Endothelial cell of umbilical vein (primary cell): ENCODE measurements at regions not wholly inside any gene's neighbourhood (a gene's known extent, or its start where the extent isn't known, plus 50 kb on each side); places are given as distances from the start of the nearest gene placed in this dataset.

Experiments used
- BruUV-seq: library from RNA; stranded (reverse); fragments of 400-500 nt; replicated peaks from 2 replicates; lab custom pipeline; 2021; lab: Mats Ljungman, UMichigan
- CTCF ChIA-PET: fragments of 300-600, 350-600 bp; sonication (Branson Sonifier 250); formaldehyde crosslinking; loops from one replicate; lab custom pipeline; 2021; ENCODE audit warnings: antibody characterized with exemption, inconsistent platforms; lab: Charles Lee
- POLR2A ChIA-PET: fragments of 300-600, 350-600 bp; sonication (Branson Sonifier 250); formaldehyde crosslinking; loops from one replicate; lab custom pipeline; 2021; ENCODE audit warnings: antibody characterized with exemption, inconsistent platforms; lab: Charles Lee
- DNase-seq: peaks from one replicate; pipeline ENCODE4 v3.0.0-alpha.2; 2011; ENCODE audit warnings: low read depth, low spot score
- FAIRE-seq: peaks from 2 replicates; lab custom pipeline; 2011; peaks lifted over from hg19 to GRCh38; lab: Jason Lieb, UNC
- H2AFZ ChIP-seq: 2 replicates; pipeline ENCODE4 v1.6.0; 2012; ENCODE audit warnings: low read depth, low read length, control low read depth, inconsistent platforms
- H3K27ac ChIP-seq: 2 replicates; pipeline ENCODE4 v1.5.1; 2011; ENCODE audit warnings: low read depth, mild to moderate bottlenecking, control low read depth, low read length, moderate library complexity; ENCODE audit not compliant: insufficient read depth
- H3K27me3 ChIP-seq, 2 experiments: 2 replicates each; pipeline versions ENCODE4 v1.6.0 to v1.6.1; 2011; ENCODE audit warnings: low read length in 2 of 2, mixed read lengths in 1 of 2; ENCODE audit not compliant: control insufficient read depth in 2 of 2, insufficient read depth in 2 of 2
- H3K36me3 ChIP-seq, 2 experiments: 2 replicates in 1 of 2; 3 replicates in 1 of 2; pipeline ENCODE4 v1.5.1; 2011; ENCODE audit warnings: low read length in 2 of 2, mild to moderate bottlenecking in 1 of 2, moderate library complexity in 1 of 2; ENCODE audit not compliant: control insufficient read depth in 2 of 2, insufficient read depth in 2 of 2; ENCODE audit errors: extremely low read depth in 1 of 2
- H3K4me1 ChIP-seq: 3 replicates; pipeline ENCODE4 v1.5.1; 2011; ENCODE audit warnings: mild to moderate bottlenecking, low read length; ENCODE audit not compliant: control insufficient read depth, insufficient read depth; ENCODE audit errors: extremely low read depth
- H3K4me2 ChIP-seq: 2 replicates; pipeline ENCODE4 v1.6.1; 2011; ENCODE audit warnings: low read length, control low read depth, mixed read lengths; ENCODE audit not compliant: insufficient read depth
- H3K4me3 ChIP-seq, 3 experiments: fragments of 200-600 bp in 1 of 3; sonication (generic), shearing (Covaris generic) in 1 of 3; replicated peaks in 1 of 3; 2 replicates each; pipeline ENCODE4 v1.5.1; 2011 to 2016; ENCODE audit warnings: control low read depth in 3 of 3, low read length in 3 of 3, mild to moderate bottlenecking in 2 of 3, inconsistent platforms in 1 of 3, low read depth in 1 of 3, moderate library complexity in 1 of 3; ENCODE audit not compliant: insufficient read depth in 1 of 3
- H3K79me2 ChIP-seq: 2 replicates; pipeline ENCODE4 v1.6.0; 2012; ENCODE audit warnings: low read length, inconsistent platforms; ENCODE audit not compliant: control insufficient read depth, insufficient read depth
- H3K9ac ChIP-seq: replicated peaks from 2 replicates; pipeline ENCODE3; 2011; ENCODE audit warnings: low read length, control low read depth; ENCODE audit not compliant: insufficient read depth; ENCODE audit errors: extremely low read depth
- H3K9me1 ChIP-seq: replicated peaks from 3 replicates; pipeline ENCODE4 v1.6.0; 2011; ENCODE audit warnings: mild to moderate bottlenecking, low read length; ENCODE audit not compliant: control insufficient read depth, insufficient read depth; ENCODE audit errors: extremely low read depth
- H3K9me3 ChIP-seq: replicated peaks from 2 replicates; pipeline ENCODE4 v1.5.1; 2012; ENCODE audit warnings: low read length, inconsistent platforms; ENCODE audit not compliant: control insufficient read depth, insufficient read depth
- H4K20me1 ChIP-seq: replicated peaks from 2 replicates; pipeline ENCODE3; 2011; ENCODE audit warnings: mild to moderate bottlenecking, low read length; ENCODE audit not compliant: control insufficient read depth, insufficient read depth; ENCODE audit errors: extremely low read depth
- EZH2 ChIP-seq: IDR thresholded peaks from 2 replicates; pipeline ENCODE4 v1.6.1; 2012; ENCODE audit warnings: borderline replicate concordance, low read depth, mild to moderate bottlenecking, moderate library complexity, low read length, inconsistent platforms; ENCODE audit not compliant: severe bottlenecking
- FOS ChIP-seq: IDR thresholded peaks from 2 replicates; pipeline ENCODE4 v1.6.1; 2011; ENCODE audit warnings: mild to moderate bottlenecking, low read length, moderate library complexity, borderline replicate concordance; ENCODE audit not compliant: insufficient read depth
- GATA2 ChIP-seq: IDR thresholded peaks from 2 replicates; pipeline ENCODE4 v1.7.0; 2011; ENCODE audit warnings: low read depth, mild to moderate bottlenecking, moderate library complexity, mixed read lengths, low read length; ENCODE audit not compliant: insufficient read length, insufficient read depth
- JUN ChIP-seq: IDR thresholded peaks from 2 replicates; pipeline ENCODE4 v1.6.1; 2011; ENCODE audit warnings: borderline replicate concordance, low read depth; ENCODE audit not compliant: insufficient read length, insufficient read depth
- MYC ChIP-seq: IDR thresholded peaks from one replicate; pipeline ENCODE4 v1.6.1; 2011; ENCODE audit warnings: mild to moderate bottlenecking, low read depth, low read length
- POLR2A ChIP-seq: IDR thresholded peaks from 2 replicates; pipeline ENCODE4 v1.6.1; 2012; ENCODE audit warnings: low read depth, mild to moderate bottlenecking, control low read depth, low read length
- POLR2AphosphoS5 ChIP-seq: IDR thresholded peaks from 2 replicates; pipeline ENCODE4 v1.6.1; 2012; ENCODE audit warnings: low read depth, mild to moderate bottlenecking, control low read depth, low read length, moderate library complexity; ENCODE audit not compliant: insufficient read depth
- dilution Hi-C: fragments of 300-500 bp; cut with MboI; formaldehyde crosslinking; loops from one replicate; pipeline ENCODE4 v1.15.0; 2019; ENCODE audit warnings: low sequenced_read_pairs; ENCODE audit not compliant: extremely low pct_ligation_motif_present
- intact Hi-C: fragments of 100-400 bp; cut with micrococcal nuclease; formaldehyde crosslinking; loops from one replicate; pipeline ENCODE4 v1.10.0; 2022
- TF ChIP-seq, protein P1 (sequence below): IDR thresholded peaks from 2 replicates; pipeline ENCODE4 v1.6.1; 2011; ENCODE audit not compliant: insufficient read depth, insufficient read length
- TF ChIP-seq, protein P2 (sequence below), 2 donors: IDR thresholded peaks; 1 replicate in 1 of 2; 2 replicates in 1 of 2; pipeline ENCODE4 v1.5.1; 2011; ENCODE audit warnings: low read length in 2 of 2, mild to moderate bottlenecking in 2 of 2, moderate library complexity in 2 of 2, control low read depth in 1 of 2, inconsistent platforms in 1 of 2, low read depth in 1 of 2; ENCODE audit not compliant: insufficient read depth in 1 of 2; ENCODE audit errors: extremely low read depth in 1 of 2

DNA sequence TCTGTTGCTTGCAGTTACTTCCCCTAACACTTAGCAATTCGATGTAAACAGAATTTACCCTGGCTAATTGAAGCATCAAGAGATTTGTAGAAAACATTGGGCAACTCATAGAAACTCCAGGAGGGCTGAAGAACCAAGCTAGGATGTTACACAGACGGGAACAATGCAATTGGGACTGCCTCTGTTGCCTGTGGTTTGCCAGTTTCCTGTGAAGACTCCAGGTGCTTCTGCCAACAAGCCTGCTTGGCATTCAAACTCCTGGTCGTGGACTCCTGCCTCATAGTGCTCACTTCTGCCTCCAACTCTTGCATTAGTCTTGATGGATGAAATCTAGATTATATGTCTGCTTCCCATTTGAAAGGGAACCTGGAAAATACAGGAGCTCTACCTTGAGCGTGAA is 246.0 kb downstream of the BMP4 start:
- DNase-seq, result no peak
- no peak for FAIRE-seq
- ChIA-PET POLR2A (no interaction called here), CTCF (interaction anchor here (1.4 kb wide), 1 partner anchor 46 kb away, joined by 3 read pairs; no protein-coding TSS in a partner anchor)
- no peak overlapping the region for H3K9ac ChIP-seq
- dilution Hi-C loops (no loop called here), intact Hi-C loops (no loop called here)
- H3K9me3 ChIP-seq, result no peaks in the 10 kb centered on the region
- no peaks in the 10 kb centered on the region for H3K79me2 ChIP-seq
- H3K4me2 ChIP-seq, result no peak overlapping the region
- TF ChIP-seq POLR2A, result no peak
- TF ChIP-seq EZH2, result no peak
- no peak for TF ChIP-seq JUN
- no peak for TF ChIP-seq MYC
- TF ChIP-seq GATA2, result no peak
- TF ChIP-seq, protein P1, sequence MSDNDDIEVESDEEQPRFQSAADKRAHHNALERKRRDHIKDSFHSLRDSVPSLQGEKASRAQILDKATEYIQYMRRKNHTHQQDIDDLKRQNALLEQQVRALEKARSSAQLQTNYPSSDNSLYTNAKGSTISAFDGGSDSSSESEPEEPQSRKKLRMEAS, result no peak
- TF ChIP-seq, protein P2, sequence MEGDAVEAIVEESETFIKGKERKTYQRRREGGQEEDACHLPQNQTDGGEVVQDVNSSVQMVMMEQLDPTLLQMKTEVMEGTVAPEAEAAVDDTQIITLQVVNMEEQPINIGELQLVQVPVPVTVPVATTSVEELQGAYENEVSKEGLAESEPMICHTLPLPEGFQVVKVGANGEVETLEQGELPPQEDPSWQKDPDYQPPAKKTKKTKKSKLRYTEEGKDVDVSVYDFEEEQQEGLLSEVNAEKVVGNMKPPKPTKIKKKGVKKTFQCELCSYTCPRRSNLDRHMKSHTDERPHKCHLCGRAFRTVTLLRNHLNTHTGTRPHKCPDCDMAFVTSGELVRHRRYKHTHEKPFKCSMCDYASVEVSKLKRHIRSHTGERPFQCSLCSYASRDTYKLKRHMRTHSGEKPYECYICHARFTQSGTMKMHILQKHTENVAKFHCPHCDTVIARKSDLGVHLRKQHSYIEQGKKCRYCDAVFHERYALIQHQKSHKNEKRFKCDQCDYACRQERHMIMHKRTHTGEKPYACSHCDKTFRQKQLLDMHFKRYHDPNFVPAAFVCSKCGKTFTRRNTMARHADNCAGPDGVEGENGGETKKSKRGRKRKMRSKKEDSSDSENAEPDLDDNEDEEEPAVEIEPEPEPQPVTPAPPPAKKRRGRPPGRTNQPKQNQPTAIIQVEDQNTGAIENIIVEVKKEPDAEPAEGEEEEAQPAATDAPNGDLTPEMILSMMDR (IDR thresholded peaks at IDR 0.05; ENCODE audit: extremely low read depth in 1 of 2, insufficient read depth in 1 of 2, low read depth in 1 of 2, low read length in 2 of 2), result no peak
- no peak for TF ChIP-seq FOS
- no peak for TF ChIP-seq POLR2AphosphoS5
- H3K4me1 ChIP-seq, result peaks cover 17% of the 10 kb centered on the region
- BruUV-seq, result no TSS peak
- H3K4me3 ChIP-seq, result no peak overlapping the region
- no peak overlapping the region for H3K27ac ChIP-seq
- no peaks in the 10 kb centered on the region for H4K20me1 ChIP-seq
- H3K36me3 ChIP-seq, result no peaks in the 10 kb centered on the region
- no peaks in the 10 kb centered on the region for H3K27me3 ChIP-seq
- no peak overlapping the region for H2AFZ ChIP-seq
- no peaks in the 10 kb centered on the region for H3K9me1 ChIP-seq
